Suprapubic skin (tissue), 4 donors: ENCODE measurements at regions not wholly inside any gene's neighbourhood (a gene's known extent, or its start where the extent isn't known, plus 50 kb on each side); places are given as distances from the start of the nearest gene placed in this dataset.

Experiments used
- POLR2A ChIP-seq, 2 donors: fragments of 450-650 bp; IDR thresholded peaks; one replicate each; pipeline ENCODE4 v1.6.1; 2017; ENCODE audit warnings: antibody characterized with exemption in 2 of 2, mild to moderate bottlenecking in 2 of 2, moderate library complexity in 2 of 2
- POLR2AphosphoS5 ChIP-seq, 3 donors: sonication (generic); formaldehyde crosslinking; IDR thresholded peaks; one replicate each; pipeline ENCODE4 v1.6.1; 2017; ENCODE audit warnings: antibody characterized with exemption in 3 of 3

DNA sequence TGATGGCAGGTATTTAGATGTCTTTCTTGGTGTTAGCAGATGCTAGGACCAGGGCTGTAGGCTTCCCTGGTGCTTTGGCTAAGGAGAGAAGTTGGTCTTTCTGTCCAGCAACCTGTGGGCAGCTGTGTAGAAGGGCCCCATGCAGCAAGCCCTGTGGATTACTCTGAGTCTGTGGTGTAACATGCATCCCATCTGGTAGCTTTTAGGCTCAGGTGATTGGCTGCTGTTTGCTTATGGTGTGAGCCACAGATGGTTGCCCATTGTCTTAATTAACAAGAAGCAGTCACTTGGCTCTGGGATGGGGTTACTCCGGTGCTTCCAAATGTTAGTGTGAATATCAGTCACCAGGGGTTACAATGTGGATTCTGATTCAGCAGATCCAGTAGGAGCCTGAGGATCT is 368.6 kb upstream of the C2CD4B start:
- TF ChIP-seq POLR2A (IDR thresholded peaks at IDR 0.05): no peak
- no peak for TF ChIP-seq POLR2AphosphoS5 (IDR thresholded peaks at IDR 0.05)
